HG03558 (cell line): ENCODE measurements at regions not wholly inside any gene's neighbourhood (a gene's known extent, or its start where the extent isn't known, plus 50 kb on each side); places are given as distances from the start of the nearest gene placed in this dataset.
"Not testable (repeated sequence)": the region's sequence is repeated elsewhere in the genome, so short reads cannot be mapped to it uniquely, and the experiment has no call there.

Experiments
- ATAC-seq: cut with Tn5 transposase; IDR thresholded peaks from one replicate; pipeline ENCODE4 v1.9.1; 2021; ENCODE audit warnings: moderate number of reproducible peaks; ENCODE audit not compliant: unreplicated experiment; ENCODE audit errors: extremely low read depth

DNA sequence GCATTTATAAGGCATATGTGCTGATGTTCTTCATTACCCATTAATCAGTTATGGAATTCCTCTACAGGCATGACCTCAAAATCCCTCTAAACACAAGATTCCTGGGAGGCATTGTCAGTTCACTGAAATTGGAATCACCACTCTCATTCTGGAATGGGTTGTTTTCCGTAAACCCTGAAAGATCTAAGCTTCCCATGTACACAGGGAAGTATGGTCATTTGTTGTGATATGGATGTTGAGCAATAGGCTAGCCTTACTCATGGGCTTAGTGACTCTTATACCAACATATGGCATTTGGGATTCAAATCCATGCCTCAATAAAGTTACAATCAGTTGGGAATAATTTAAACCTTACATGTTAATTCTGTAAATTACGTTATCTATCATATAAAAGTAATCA lies 258.0 kb downstream of the XPNPEP1 start:
- ATAC-seq, result no peak

DNA sequence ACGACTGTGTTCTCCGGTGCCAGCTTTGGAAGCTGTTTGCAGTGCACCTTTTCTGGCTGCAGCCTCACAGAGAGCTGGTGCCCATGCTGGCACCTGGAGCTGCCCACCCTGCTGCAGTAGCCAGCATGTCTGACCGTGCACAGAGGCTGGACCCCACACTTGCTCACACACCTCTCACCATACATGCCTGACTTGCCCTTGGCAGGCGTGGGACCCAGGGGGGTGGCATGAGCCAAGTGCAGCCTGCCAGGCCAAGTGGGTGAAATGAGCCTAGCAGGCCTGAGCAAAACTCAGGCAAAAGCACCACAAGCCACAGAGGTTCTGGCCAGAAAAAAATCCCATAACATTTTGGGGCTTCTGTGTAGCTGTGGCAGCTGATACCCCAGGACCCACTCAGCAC lies 258.8 kb downstream of the XPNPEP1 start:
- ATAC-seq, result no peak

DNA sequence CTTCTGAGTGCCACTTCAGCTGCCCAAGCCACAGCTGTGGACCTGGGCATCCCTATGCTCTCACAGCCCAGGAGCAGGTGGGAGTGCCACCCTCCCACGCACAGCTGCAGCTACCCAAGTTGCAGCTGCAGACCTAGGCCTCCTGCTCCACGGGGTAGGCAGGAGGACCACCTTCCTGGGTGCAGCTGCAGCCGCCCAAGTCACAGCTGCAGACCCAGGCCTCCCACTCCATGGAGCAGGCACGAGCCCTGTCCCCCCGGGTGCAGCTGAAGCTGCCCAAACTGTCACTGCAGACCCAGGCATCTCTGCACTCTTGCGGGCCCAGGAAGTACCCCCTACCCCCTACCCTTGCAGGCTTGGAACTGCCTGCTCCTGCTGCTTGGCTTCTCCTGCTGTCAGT lies 260.2 kb downstream of the XPNPEP1 start:
- ATAC-seq, result no peak

DNA sequence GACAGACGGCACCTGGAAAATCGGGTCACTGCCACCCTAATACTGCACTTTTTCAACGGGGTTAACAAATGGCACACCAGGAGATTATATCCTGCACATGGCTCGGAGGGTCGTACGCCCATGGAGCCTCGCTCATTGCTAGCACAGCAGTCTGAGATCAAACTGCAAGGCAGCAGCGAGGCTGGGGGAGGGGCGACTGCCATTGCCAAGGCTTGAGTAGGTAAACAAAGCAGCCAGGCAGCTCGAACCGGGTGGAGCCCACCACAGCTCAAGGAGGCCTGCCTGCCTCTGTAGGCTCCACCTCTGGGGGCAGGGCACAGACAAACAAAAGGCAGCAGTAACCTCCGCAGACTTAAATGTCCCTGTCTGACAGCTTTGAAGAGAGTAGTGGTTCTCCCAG lies 270.7 kb downstream of the XPNPEP1 start:
- ATAC-seq, result not testable (repeated sequence)

DNA sequence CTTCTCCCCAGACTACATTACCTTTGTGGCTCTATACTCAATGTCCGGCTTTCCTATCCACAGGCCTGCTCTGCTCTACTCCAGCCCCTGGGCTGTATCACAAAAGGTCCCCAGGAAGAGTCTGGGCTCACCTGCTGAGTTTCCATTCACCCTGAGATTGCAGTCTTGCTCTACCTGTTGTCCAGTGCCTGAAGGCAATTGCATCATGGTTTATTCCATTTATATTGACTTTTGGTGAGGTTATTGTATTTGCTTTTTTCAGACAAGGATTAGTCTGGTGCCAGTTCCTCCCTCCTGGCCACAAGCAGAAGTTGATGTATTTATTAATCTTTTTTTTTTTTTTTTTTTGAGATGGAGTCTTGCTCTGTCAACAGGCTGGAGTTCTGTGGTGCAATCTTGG lies 273.1 kb downstream of the XPNPEP1 start:
- ATAC-seq, result no peak

DNA sequence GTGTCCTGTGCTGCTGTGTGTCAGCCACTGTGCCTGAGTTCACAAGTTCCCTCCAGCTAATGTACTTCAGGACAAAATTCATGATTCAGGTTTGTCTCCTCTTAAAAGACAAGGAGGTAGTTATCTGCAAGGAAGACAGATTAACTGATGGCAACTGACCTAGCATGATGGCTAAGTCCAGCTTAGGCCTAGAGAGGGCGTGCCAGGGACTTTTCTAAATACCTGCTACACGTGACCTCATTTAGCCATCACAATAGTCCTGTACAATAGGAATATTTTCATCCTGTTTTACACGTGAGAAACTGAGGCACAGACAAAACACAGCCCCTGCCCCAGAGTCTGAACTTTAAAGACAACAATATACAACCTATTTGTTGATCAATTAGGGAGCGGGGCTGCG lies 275.7 kb downstream of the XPNPEP1 start:
- ATAC-seq, result no peak

DNA sequence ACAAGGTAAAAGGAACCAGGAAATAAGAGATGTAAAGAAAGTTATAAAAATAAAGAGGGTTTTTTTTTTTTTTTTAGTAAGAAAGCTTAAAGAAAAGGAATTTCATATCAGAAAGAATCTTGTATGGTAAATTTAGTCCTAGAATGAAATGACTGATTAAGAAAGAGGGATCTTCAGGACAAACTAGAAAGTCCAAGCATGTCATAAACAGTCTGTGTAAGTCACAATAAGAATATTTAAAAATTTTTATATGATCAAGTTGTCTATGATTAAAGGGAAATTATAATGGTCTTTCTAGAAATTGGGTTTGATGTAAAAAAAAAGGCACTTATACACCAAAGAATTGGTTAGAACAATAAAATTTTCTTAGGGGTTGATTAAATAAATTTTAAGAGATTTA lies 289.5 kb downstream of the XPNPEP1 start:
- no peak for ATAC-seq

DNA sequence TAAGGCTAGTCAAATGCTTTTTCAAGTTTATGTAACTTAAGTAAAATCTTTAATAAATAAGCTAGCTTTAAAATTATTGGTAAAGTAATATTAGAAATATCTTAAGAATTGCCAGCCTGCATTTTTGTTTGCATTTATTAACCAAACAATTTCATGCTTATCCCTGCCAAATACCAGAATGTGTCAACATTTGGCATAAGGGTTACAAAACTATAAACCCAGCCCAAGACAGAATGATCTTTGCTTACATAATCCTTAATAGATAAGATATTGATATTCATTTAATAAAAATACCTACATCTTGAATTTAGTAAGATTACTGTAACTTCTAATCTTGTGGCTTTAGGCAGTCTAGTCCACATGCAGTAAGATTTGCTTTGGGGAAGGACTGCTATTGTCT lies 290.3 kb downstream of the XPNPEP1 start:
- ATAC-seq, result not testable (repeated sequence)

DNA sequence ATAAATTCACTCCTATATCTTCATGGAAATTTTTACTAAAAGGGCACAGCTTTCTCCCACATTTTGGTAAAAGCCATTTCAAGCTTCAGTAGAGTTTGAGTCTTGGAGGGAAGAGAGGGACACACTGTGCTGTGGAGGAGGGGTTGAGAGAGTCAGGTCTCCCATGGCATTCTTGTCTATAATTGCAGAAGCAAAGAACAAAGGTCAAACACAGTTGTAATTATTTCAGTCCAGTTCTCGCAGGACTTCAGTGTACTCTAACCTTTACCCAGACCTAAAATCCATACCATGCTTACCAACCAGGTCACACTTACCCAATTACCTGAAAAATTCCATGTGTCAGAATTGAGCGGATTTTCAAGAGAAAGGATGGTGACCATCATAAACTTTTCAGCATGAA lies 298.4 kb downstream of the XPNPEP1 start:
- no peak for ATAC-seq

DNA sequence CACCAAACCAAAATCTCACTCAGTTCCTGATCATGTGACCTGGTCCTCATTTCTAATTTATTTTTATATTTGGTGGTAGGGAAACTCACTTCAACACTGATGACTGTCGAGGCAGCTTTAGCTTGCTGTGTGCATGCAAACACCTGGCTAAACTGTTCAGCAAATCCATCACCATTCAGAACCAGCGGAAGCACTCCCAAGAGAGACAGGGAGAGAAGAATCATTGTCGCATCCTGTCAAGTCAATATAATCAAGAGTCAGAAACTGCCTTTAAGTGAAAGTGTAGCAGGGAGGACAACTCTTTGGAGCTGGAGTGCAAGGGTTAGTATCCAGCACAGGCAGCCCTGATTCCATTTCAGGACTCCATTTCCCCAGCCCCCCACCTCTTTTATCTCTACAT lies 300.7 kb downstream of the XPNPEP1 start:
- no peak for ATAC-seq

DNA sequence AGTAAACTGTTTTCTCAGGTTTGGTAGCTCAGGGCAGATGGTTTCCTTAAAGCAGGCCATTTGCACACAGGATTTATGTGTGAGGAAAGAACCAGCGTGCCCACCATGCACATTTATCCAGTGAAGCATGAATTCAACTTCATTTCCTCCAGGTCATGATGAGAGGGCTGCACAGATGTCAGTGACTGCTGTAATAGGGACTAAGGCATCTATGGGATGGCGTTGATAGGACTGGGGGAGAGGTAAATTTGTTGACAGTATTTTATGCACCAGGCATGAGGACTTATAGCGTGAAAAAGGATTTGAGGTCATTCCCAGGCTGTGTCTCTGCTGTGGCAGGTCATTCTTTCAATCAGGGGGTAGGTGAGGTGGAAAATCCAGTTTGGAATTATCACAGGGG lies 302.9 kb downstream of the XPNPEP1 start:
- no peak for ATAC-seq

DNA sequence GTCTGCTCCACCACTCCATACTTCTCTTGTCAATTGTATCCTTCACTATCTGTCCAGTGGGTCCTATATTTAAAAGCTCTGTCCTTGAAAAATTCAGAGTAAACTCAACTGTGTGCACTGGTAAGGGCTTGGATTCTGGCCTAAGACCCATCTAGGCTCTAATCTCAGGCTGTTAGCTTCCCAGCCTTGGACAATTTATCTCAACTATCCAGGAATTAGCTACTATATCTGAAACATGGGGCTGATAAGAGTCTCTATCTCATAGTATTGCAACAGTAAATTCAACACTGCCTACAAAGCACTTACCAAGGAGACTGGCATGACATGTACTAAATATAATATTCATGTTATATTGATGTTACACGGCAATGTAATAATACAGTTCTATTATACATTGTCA lies 303.4 kb downstream of the XPNPEP1 start:
- no peak for ATAC-seq

DNA sequence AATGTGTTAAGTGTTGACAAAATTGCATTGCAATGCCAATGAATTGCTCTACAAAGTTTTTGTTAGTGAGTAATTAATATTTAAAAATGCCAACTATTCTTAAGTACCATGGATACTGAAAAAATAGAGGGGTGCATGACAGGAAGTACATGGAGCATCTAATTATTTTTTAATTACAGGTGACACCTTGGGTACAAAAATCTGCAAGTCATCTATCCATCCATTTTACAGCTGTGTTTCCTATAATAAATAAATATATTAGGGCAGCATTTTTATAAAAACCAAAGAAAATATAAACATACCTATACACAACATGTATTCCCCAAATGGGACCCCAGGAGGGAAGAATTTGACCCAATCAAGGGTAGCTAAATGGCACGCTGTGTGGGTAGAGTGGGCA lies 304.6 kb downstream of the XPNPEP1 start:
- ATAC-seq, result no peak

DNA sequence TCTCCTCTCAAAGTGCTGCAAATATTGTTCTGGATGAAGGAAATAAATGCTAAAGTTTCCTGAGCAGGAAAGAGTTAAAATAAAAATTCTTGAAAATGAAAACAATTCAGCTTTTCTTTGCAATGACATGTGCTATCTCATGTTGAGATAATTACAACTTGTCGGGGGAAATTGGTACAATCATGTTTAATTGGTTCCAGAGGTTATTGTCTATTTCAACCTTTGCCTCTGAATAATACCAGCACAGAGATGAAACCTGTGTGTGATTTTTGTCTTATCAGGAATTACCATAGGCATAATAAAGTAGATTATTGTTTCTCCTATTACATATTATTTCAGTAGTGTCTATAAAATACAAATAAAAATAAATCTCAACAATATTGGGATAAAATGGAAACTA lies 305.0 kb downstream of the XPNPEP1 start:
- no peak for ATAC-seq

DNA sequence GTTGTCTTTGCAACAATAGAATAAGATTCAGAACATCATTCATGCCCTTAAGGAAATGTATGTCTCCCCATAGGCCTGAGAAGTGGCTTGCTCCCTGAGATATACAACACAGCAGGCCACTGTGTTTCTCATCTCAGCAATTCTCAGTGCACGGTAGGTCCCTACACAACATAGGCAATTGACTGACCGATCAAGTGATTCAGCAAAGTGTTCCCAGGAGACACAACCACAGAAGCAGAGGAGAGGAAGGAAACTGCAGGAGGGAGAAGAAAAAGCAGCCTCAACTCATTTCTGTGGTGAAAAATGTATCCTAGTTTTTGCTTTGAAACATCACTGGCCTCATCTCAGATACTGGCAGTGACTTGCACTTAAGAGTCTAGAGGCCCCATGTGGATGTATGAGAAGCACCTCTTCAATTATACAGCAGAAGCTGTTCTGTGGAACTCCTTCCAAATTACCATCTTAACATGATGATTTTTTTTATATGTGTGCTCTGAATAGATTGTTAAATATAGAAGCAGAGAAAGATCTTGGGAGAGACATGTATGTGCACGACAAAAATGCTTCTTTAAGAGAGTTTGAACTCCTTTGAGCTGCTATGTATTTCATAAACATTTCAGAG lies 306.8 kb downstream of the XPNPEP1 start:
- ATAC-seq, result no peak

DNA sequence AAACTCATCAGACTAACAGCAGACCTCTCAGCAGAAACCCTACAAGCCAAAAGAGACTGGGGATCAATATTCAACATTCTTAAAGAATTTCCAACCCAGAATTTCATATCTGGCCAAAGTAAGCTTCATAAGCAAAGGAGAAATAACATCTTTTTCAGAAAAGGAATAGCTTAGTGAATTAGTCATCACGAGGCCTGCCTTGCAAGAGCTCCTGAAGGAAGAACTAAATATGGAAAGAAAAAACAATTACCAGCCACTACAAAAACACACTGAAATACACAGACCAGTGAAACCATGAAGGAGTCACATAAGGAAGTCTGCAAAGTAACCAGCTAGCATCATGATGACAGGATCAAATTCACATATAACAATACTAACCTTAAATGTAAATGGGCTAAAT lies 328.0 kb downstream of the XPNPEP1 start:
- not testable (repeated sequence) for ATAC-seq

DNA sequence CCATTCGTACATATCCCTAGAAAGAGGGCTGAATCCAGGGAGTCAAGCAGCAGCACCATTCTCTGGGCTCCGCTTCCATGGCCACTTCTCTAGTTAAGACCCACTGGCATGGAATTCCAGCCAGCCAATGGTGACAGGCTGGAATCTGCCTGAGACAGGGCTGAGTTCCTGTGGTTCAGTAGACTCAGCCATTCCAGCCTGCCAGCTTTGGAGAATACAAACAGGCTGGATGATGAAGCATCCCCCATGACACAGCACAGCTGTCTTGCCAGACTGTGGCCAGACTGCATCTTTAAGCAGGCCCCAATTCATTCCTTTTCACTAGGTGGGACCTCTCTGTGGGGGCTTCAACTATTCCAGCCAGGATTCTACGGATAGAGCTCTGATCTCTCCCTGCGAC lies 329.6 kb downstream of the XPNPEP1 start:
- no peak for ATAC-seq

DNA sequence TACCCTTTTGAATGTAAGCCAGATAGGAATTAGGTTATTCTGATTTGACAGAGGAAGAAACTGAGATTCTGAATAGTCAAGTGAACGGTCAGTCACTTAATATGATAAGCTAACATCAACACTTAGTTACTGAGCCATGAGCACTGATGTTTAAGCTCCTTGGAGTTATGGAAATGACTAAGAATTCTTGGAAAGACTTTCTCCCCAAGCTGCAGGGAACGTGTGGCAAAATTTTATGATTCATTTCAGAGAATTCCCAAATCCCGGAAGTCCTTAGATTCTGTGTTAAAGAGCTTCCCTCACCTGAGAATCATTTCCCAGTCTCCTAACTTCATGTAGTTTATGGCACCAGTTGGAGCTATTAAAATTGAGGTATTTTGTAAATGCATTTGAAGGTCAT lies 330.9 kb downstream of the XPNPEP1 start:
- no peak for ATAC-seq

DNA sequence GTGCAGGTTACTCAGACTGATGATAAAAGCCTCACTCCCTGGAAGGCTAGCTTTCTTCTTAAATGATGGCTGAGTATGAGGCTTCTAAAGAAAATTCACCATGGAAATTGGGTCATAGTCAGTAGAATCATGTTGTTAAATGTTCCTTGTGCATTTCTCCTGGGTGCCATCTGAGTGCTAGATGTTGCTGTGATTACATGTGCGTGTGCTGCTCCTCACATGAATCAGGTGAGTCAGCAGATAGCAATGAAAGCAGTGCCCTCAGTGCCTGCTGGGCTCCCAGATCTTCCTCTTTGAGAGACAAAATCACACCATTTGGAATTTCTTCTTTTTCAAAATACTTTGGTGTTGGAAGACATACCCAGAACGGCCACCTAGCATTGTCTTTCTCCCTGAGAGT lies 331.7 kb downstream of the XPNPEP1 start:
- ATAC-seq, result no peak

DNA sequence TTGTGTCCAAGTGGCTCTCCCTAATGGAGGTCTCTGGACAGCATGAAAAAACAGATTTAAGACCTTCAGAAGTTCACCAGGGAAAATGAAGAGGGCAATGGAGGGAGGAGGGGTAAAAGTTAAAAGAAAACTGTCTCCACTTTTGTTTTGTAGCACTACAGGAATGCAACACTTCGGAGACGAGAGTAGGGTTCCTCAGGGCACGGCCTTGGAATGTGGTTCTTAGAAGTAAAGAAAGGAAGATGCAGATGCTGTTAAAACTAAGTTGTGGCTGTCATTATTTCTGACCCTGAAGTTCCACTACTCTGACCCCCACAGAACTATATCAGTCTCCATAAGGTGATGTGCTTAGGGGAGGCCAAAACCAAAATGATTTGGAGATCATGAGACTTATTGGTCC lies 335.1 kb downstream of the XPNPEP1 start:
- no peak for ATAC-seq

DNA sequence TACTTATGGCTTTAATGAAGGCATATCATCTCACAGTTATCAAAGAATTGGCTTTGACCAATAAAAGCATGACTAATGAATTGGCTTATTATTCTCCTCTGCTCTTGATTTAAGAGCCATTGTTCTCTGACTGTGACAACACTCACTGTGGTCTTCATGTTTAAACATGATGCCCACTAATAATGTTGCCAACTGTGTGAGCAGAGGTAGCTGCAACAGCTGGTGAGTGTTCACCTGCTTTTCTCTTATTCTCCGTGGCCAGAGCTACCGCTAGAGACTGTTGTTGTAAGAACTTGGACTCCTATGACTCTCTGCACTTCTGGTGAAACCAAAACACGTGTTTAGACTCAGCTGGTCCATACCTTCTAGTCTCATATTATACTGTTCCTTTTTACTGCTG lies 335.9 kb downstream of the XPNPEP1 start:
- ATAC-seq, result no peak

DNA sequence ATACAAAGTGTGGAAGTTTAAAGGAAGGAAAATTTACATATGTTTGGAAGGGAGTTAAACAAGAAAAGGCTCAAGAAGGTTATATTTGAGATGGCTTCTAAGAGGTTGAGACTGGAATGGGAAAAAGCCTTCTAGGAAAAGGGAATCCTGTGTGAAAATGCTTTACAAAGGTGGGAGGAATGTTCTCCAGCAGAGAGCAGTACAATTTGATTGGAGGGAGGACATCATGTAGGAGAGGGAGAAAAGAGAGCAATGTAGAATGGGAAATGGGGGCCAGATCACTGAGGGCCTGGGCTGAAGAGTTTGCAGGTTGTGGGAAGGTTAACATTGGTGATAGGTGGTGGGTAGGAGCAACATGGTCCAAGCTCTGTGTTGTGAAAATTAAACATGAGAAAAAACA lies 366.9 kb downstream of the XPNPEP1 start:
- no peak for ATAC-seq

DNA sequence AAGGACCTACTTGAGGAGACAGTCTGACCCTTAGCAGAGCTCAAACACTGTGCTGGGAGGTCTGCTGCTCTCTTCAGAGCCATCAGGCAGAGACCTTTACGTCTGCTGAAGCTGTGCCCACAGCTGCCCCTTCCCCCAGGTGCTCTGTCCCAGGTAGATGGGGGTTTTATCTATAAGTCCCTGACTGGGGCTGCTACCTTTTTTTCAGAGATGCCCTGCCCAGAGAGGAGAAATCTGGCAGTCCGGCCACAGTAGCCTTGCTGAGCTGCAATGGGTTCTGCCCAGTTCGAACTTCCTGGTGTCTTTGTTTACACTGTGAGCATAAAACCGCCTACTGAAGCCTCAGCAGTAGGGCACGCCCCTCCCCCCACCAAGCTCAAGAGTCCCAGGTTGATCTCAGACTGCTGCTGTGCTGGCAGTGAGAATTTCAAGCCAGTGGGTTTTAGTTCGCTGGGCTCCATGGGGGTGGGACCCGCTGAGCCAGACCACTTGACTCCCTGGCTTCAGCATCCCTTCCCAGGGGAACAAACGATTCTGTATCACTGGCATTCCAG lies 381.2 kb downstream of the XPNPEP1 start:
- not testable (repeated sequence) for ATAC-seq
